H1 (cell line): ENCODE measurements at regions not wholly inside any gene's neighbourhood (a gene's known extent, or its start where the extent isn't known, plus 50 kb on each side); places are given as distances from the start of the nearest gene placed in this dataset.

ENCODE experiments used
- CTCF ChIA-PET: fragments of 300-600 bp; sonication (Branson Sonifier 250); formaldehyde crosslinking; loops from one replicate; lab custom pipeline; 2021; ENCODE audit not compliant: partially characterized antibody; lab: Charles Lee
- POLR2A ChIA-PET: fragments of 300-600 bp; sonication (Branson Sonifier 250); formaldehyde crosslinking; loops from one replicate; lab custom pipeline; 2021; ENCODE audit warnings: inconsistent platforms; ENCODE audit not compliant: partially characterized antibody; lab: Charles Lee
- DNase-seq, 2 experiments: peaks; one replicate each; pipeline versions ENCODE4 v3.0.0 to v3.0.0-alpha.2; 2010 to 2022; ENCODE audit warnings: low spot score in 2 of 2, low read depth in 1 of 2, mixed read lengths in 1 of 2
- FAIRE-seq: peaks from 2 replicates; lab custom pipeline; 2011; peaks lifted over from hg19 to GRCh38; lab: Jason Lieb, UNC
- H2AFZ ChIP-seq: 2 replicates; pipeline ENCODE4 v1.8.1; 2012; ENCODE audit warnings: low read length, inconsistent platforms
- H2AK5ac ChIP-seq: 2 replicates; pipeline ENCODE4 v1.6.1; 2013; ENCODE audit warnings: low read depth, low read length
- H2BK120ac ChIP-seq: replicated peaks from 2 replicates; pipeline ENCODE3; 2013; ENCODE audit warnings: low read depth, low read length, inconsistent platforms
- H2BK12ac ChIP-seq: 2 replicates; pipeline ENCODE4 v1.6.1; 2013; ENCODE audit warnings: low read depth, low read length
- H2BK15ac ChIP-seq: 2 replicates; pipeline ENCODE4 v1.6.1; 2013; ENCODE audit warnings: low read length
- H2BK20ac ChIP-seq: 2 replicates; pipeline ENCODE4 v1.6.1; 2013; ENCODE audit warnings: low read length
- H2BK5ac ChIP-seq: 2 replicates; pipeline ENCODE4 v1.6.1; 2013; ENCODE audit warnings: low read depth, low read length
- H3K14ac ChIP-seq: 2 replicates; pipeline ENCODE4 v1.6.1; 2013; ENCODE audit warnings: inconsistent platforms; ENCODE audit not compliant: insufficient read length
- H3K18ac ChIP-seq: 2 replicates; pipeline ENCODE4 v1.6.1; 2013; ENCODE audit warnings: low read length; ENCODE audit errors: extremely low read depth
- H3K23ac ChIP-seq: 2 replicates; pipeline ENCODE4 v1.6.1; 2013; ENCODE audit warnings: inconsistent platforms; ENCODE audit not compliant: insufficient read length
- H3K23me2 ChIP-seq: 2 replicates; pipeline ENCODE4 v1.6.1; 2013; ENCODE audit warnings: low read depth, low read length
- H3K27ac ChIP-seq: 2 replicates; pipeline ENCODE4 v1.6.1; 2011; ENCODE audit warnings: low read depth, low read length, inconsistent platforms
- H3K27me3 ChIP-seq, 4 experiments: replicated peaks in 1 of 4; 1 replicate in 1 of 4; 2 replicates in 3 of 4; pipeline versions ENCODE4 v1.6.1 to v1.8.1; 2011 to 2013; ENCODE audit warnings: low read length in 3 of 4, mild to moderate bottlenecking in 3 of 4, inconsistent platforms in 2 of 4, mixed read lengths in 2 of 4, moderate library complexity in 1 of 4; ENCODE audit not compliant: control insufficient read depth in 3 of 4, insufficient read depth in 3 of 4; ENCODE audit errors: extremely low read depth in 1 of 4
- H3K36me3 ChIP-seq, 4 experiments: 2 replicates each; pipeline versions ENCODE4 v1.6.1 to v1.8.1; 2011 to 2013; ENCODE audit warnings: mild to moderate bottlenecking in 4 of 4, low read length in 3 of 4, moderate library complexity in 2 of 4, control low read depth in 1 of 4, inconsistent platforms in 1 of 4; ENCODE audit not compliant: insufficient read depth in 4 of 4, control insufficient read depth in 2 of 4
- H3K4ac ChIP-seq: replicated peaks from 2 replicates; pipeline ENCODE3; 2013; ENCODE audit warnings: low read length, low read depth, mixed read lengths, inconsistent platforms; ENCODE audit not compliant: insufficient read length
- H3K4me1 ChIP-seq, 4 experiments: replicated peaks in 1 of 4; 1 replicate in 1 of 4; 2 replicates in 3 of 4; pipeline versions ENCODE4 v1.6.1 to v1.8.1; 2011 to 2013; ENCODE audit warnings: low read length in 3 of 4, inconsistent platforms in 2 of 4, mixed read lengths in 1 of 4; ENCODE audit not compliant: insufficient read depth in 4 of 4, control insufficient read depth in 3 of 4
- H3K4me2 ChIP-seq, 2 experiments: 2 replicates each; pipeline versions ENCODE4 v1.6.1 to v1.8.1; 2011 to 2013; ENCODE audit warnings: low read depth in 2 of 2, low read length in 2 of 2, control low read depth in 1 of 2, inconsistent platforms in 1 of 2, mild to moderate bottlenecking in 1 of 2; ENCODE audit not compliant: insufficient read depth in 1 of 2
- H3K4me3 ChIP-seq, 4 experiments: fragments of 200-600, 300-600 bp in 1 of 4; sonication (generic), shearing (Covaris generic), sonication (Bioruptor Twin) in 1 of 4; 2 replicates each; pipeline versions ENCODE4 v1.5.1 to v1.8.1; 2011 to 2016; ENCODE audit warnings: low read length in 4 of 4, low read depth in 3 of 4, control low read depth in 2 of 4, inconsistent platforms in 2 of 4, mild to moderate bottlenecking in 2 of 4, mixed read lengths in 1 of 4, moderate library complexity in 1 of 4; ENCODE audit not compliant: insufficient read depth in 2 of 4; ENCODE audit errors: extremely low read depth in 1 of 4
- H3K56ac ChIP-seq: replicated peaks from 2 replicates; pipeline ENCODE3; 2013; ENCODE audit warnings: low read depth, mild to moderate bottlenecking, mixed read lengths, low read length, inconsistent platforms; ENCODE audit not compliant: insufficient read length
- H3K79me1 ChIP-seq: 2 replicates; pipeline ENCODE4 v1.6.1; 2013; ENCODE audit warnings: low read depth, low read length, control low read depth
- H3K79me2 ChIP-seq, 2 experiments: 2 replicates each; pipeline versions ENCODE4 v1.6.1 to v1.8.1; 2012 to 2013; ENCODE audit warnings: low read length in 2 of 2, mild to moderate bottlenecking in 2 of 2, inconsistent platforms in 1 of 2; ENCODE audit not compliant: insufficient read depth in 2 of 2, control insufficient read depth in 1 of 2
- H3K9ac ChIP-seq, 4 experiments: replicated peaks in 1 of 4; 1 replicate in 1 of 4; 2 replicates in 3 of 4; pipeline versions ENCODE4 v1.6.1 to v1.8.1; 2011 to 2013; ENCODE audit warnings: low read depth in 3 of 4, low read length in 3 of 4, control low read depth in 2 of 4, mild to moderate bottlenecking in 2 of 4, moderate library complexity in 2 of 4, inconsistent platforms in 1 of 4; ENCODE audit errors: extremely low read depth in 1 of 4
- H3K9me3 ChIP-seq, 2 experiments: 2 replicates each; pipeline versions ENCODE4 v1.6.1 to v1.8.1; 2012 to 2013; ENCODE audit warnings: mild to moderate bottlenecking in 2 of 2, moderate library complexity in 2 of 2, control low read depth in 1 of 2, inconsistent platforms in 1 of 2, low read depth in 1 of 2, low read length in 1 of 2, mixed read lengths in 1 of 2; ENCODE audit not compliant: insufficient read depth in 2 of 2
- H4K20me1 ChIP-seq, 2 experiments: replicated peaks in 1 of 2; 2 replicates each; pipeline versions ENCODE3 to v1.8.1; 2011 to 2013; ENCODE audit warnings: inconsistent platforms in 2 of 2, low read length in 2 of 2, mild to moderate bottlenecking in 1 of 2; ENCODE audit not compliant: insufficient read depth in 2 of 2, control insufficient read depth in 1 of 2
- H4K5ac ChIP-seq: 2 replicates; pipeline ENCODE4 v1.6.1; 2013; ENCODE audit warnings: low read length, low read depth, mixed read lengths, inconsistent platforms; ENCODE audit not compliant: insufficient read length
- H4K8ac ChIP-seq: 2 replicates; pipeline ENCODE4 v1.8.0; 2013; ENCODE audit warnings: mild to moderate bottlenecking, moderate library complexity, low read length, inconsistent platforms; ENCODE audit not compliant: insufficient read depth; ENCODE audit errors: extremely low read depth
- H4K91ac ChIP-seq: replicated peaks from 2 replicates; pipeline ENCODE3; 2013; ENCODE audit warnings: low read length, mixed read lengths, inconsistent platforms; ENCODE audit not compliant: insufficient read length
- CBX8 ChIP-seq: fragments of 300-800, 300-1000 bp; sonication (generic); IDR thresholded peaks from 2 replicates; pipeline ENCODE4 v1.7.1; 2016; ENCODE audit warnings: low read depth, low read length, borderline replicate concordance
- EGR1 ChIP-seq: IDR thresholded peaks from 2 replicates; pipeline ENCODE4 v1.6.1; 2011; ENCODE audit warnings: low read depth, low read length, borderline replicate concordance
- MAFK ChIP-seq: IDR thresholded peaks from 2 replicates; pipeline ENCODE4 v1.6.1; 2012; ENCODE audit warnings: low read depth, mild to moderate bottlenecking, improper control_type of control experiment, low read length
- NANOG ChIP-seq: IDR thresholded peaks from 2 replicates; pipeline ENCODE4 v1.6.1; 2011; ENCODE audit warnings: low read length, low read depth, mild to moderate bottlenecking, inconsistent platforms; ENCODE audit not compliant: insufficient read depth, poor library complexity, severe bottlenecking
- NRF1 ChIP-seq: IDR thresholded peaks from 2 replicates; pipeline ENCODE4 v1.6.1; 2011; ENCODE audit warnings: mild to moderate bottlenecking, low read depth, low read length, improper control_type of control experiment
- PHF8 ChIP-seq: fragments of 200-600 bp; sonication (generic); conservative IDR thresholded peaks from 2 replicates; pipeline ENCODE4 v1.7.1; 2012; ENCODE audit warnings: low read depth, mild to moderate bottlenecking, inconsistent platforms, low read length, moderate library complexity
- RBBP5 ChIP-seq: IDR thresholded peaks from 2 replicates; pipeline ENCODE4 v1.7.1; 2012; ENCODE audit warnings: low read depth, mild to moderate bottlenecking, inconsistent platforms, low read length, moderate library complexity, borderline replicate concordance
- WGBS, 2 experiments: shearing (Covaris generic) in 1 of 2; methylation state at CpG; one replicate each; pipeline versions ENCODE4 v1.1.6 to v1.1.7; 2013 to 2015; ENCODE audit warnings: low lambda C conversion rate in 2 of 2, mixed read lengths in 2 of 2, inconsistent platforms in 1 of 2, low coverage in 1 of 2, missing lambda C conversion rate in 1 of 2; ENCODE audit not compliant: insufficient replicate concordance in 2 of 2, insufficient coverage in 1 of 2, insufficient read length in 1 of 2; ENCODE audit errors: extremely low coverage in 1 of 2, missing lambda C conversion rate in 1 of 2; 5-methylcytosine and 5-hydroxymethylcytosine counted together

GRCh38 chr4:4789462-4789861 lies 70.0 kb upstream of the MSX1 start:
- no peak overlapping the region for H2BK5ac ChIP-seq
- no peak overlapping the region for H4K8ac ChIP-seq
- no peaks in the 10 kb centered on the region for H3K79me1 ChIP-seq
- peaks cover 7% of the 10 kb centered on the region; the same call in 1 of the 2 replicates for H3K23me2 ChIP-seq
- no peak overlapping the region for H3K23ac ChIP-seq
- H3K9me3 ChIP-seq = peaks cover 11 to 18% of the 10 kb centered on the region in 2 experiments
- no peak overlapping the region for H3K14ac ChIP-seq
- H2BK12ac ChIP-seq = no peak overlapping the region
- 94% methylated on average over 1 of the region's 1 CpG; no CpG with 5 or more reads in 1 of the 2 experiments for WGBS, 2 experiments
- H3K56ac ChIP-seq = no peak overlapping the region
- CTCF ChIA-PET = no interaction called here
- H3K27ac ChIP-seq = no peak overlapping the region
- no peak for FAIRE-seq
- H4K5ac ChIP-seq = no peak overlapping the region
- H2BK20ac ChIP-seq = no peak overlapping the region
- POLR2A ChIA-PET = no interaction called here
- H2AFZ ChIP-seq = no peak overlapping the region
- no peak overlapping the region for H3K18ac ChIP-seq
- H2BK120ac ChIP-seq = no peak overlapping the region
- H4K20me1 ChIP-seq = peaks cover 0 to 6% of the 10 kb centered on the region in 2 experiments
- H3K4ac ChIP-seq = no peak overlapping the region
- H3K4me3 ChIP-seq = no peak overlapping the region
- H2BK15ac ChIP-seq = no peak overlapping the region
- H3K4me2 ChIP-seq = no peak overlapping the region
- no peak overlapping the region for H3K9ac ChIP-seq
- H4K91ac ChIP-seq = no peak overlapping the region
- no peaks in the 10 kb centered on the region for H3K36me3 ChIP-seq
- peaks cover 0 to 6% (median under 1%) of the 10 kb centered on the region in 4 experiments; a peak in 3 of 7 replicates for H3K27me3 ChIP-seq
- H2AK5ac ChIP-seq = no peak overlapping the region
- H3K4me1 ChIP-seq = peaks cover 0 to 16% (median 3%) of the 10 kb centered on the region in 4 experiments; a peak in 6 of 7 replicates
- H3K79me2 ChIP-seq = no peaks in the 10 kb centered on the region
- DNase-seq = no peak
- TF ChIP-seq MAFK (no peak), EGR1 (no peak), NRF1 (no peak), RBBP5 (no peak), PHF8 (no peak), CBX8 (no peak), NANOG (no peak)
